Fibroblast of lung (primary cell): ENCODE measurements at regions not wholly inside any gene's neighbourhood (a gene's known extent, or its start where the extent isn't known, plus 50 kb on each side); places are given as distances from the start of the nearest gene placed in this dataset.

Experiments used
- EZH2 ChIP-seq: IDR thresholded peaks from 2 replicates; pipeline ENCODE4 v1.5.1; 2012; ENCODE audit warnings: low read length, control low read depth, mild to moderate bottlenecking; ENCODE audit errors: missing control alignments
- TF ChIP-seq, protein P1 (sequence below), 2 donors: IDR thresholded peaks in 1 of 2; conservative IDR thresholded peaks in 1 of 2; 1 replicate in 1 of 2; 2 replicates in 1 of 2; pipeline ENCODE4 v1.5.1; 2011 to 2012; ENCODE audit warnings: low read length in 2 of 2, control low read depth in 1 of 2, inconsistent platforms in 1 of 2, low read depth in 1 of 2, mild to moderate bottlenecking in 1 of 2

DNA sequence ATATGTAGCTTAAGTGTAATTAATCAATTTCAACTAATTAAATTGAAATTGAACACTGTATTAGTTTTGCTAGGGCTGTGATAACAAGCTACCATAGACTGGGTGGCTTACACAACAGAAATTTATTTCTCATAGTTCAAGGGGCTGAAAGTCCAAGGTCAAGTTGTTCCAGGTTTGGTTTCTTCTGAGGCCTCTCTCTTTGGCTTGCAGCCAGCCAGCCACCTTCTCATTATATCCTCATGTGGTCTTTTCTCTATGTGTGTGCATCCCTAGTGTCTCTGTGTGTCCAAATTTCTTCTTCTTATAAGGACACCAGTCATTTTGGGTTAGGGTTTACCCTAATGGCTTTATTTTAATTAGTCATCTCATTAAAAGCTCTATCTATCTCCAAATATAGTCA lies 611.7 kb downstream of the UTRN start:
- TF ChIP-seq, protein P1, sequence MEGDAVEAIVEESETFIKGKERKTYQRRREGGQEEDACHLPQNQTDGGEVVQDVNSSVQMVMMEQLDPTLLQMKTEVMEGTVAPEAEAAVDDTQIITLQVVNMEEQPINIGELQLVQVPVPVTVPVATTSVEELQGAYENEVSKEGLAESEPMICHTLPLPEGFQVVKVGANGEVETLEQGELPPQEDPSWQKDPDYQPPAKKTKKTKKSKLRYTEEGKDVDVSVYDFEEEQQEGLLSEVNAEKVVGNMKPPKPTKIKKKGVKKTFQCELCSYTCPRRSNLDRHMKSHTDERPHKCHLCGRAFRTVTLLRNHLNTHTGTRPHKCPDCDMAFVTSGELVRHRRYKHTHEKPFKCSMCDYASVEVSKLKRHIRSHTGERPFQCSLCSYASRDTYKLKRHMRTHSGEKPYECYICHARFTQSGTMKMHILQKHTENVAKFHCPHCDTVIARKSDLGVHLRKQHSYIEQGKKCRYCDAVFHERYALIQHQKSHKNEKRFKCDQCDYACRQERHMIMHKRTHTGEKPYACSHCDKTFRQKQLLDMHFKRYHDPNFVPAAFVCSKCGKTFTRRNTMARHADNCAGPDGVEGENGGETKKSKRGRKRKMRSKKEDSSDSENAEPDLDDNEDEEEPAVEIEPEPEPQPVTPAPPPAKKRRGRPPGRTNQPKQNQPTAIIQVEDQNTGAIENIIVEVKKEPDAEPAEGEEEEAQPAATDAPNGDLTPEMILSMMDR (conservative IDR thresholded peaks at IDR 0.05 in 1 of 2, IDR thresholded peaks at IDR 0.05 in 1 of 2; ENCODE audit: low read depth in 1 of 2, low read length in 2 of 2): no peak
- no peak for TF ChIP-seq EZH2
